ENCODE measurements at regions not wholly inside any gene's neighbourhood (a gene's known extent, or its start where the extent isn't known, plus 50 kb on each side); places are given as distances from the start of the nearest gene placed in this dataset.

GRCh38 chr10:89153971-89154370, 53.1 kb downstream of the CH25H start:
- Histone ChIP-seq H3K4me3 (ENCODE audit: low read depth, low read length) (no peak overlapping the region), H3K27me3 (ENCODE audit: control insufficient read depth, insufficient read depth, low read length) (no peaks in the 10 kb centered on the region), H3K36me3 (ENCODE audit: control insufficient read depth, insufficient read depth, low read length) (no peaks in the 10 kb centered on the region)
- no peak for TF ChIP-seq CTCF (IDR thresholded peaks at IDR 0.05; ENCODE audit: insufficient read depth, low read length, severe bottlenecking)
- DNase-seq (ENCODE audit: low read depth) (no peak), FAIRE-seq (no peak)

DNA sequence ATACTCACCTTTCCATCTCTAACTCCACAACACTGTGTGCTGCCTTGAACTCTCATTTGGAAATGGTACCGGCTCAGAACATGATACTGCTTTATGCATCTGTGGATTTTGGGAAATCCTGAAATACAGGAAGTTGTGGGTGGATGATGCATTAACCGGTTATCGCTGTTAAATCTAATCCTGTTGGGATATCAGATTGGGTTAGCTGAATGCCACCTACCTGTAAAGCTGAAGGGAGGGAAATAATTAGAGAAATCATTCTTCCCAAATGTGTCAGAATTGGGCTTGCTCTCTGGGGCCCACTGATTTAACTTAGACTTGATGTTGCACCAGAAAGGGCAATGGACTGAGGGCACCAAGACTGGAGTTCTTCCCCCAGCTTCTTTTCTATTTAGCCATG, 54.0 kb downstream of the CH25H start:
- Histone ChIP-seq H3K36me3 (ENCODE audit: control insufficient read depth, insufficient read depth, low read length) (no peaks in the 10 kb centered on the region), H3K4me3 (ENCODE audit: low read depth, low read length) (no peak overlapping the region), H3K27me3 (ENCODE audit: control insufficient read depth, insufficient read depth, low read length) (no peaks in the 10 kb centered on the region)
- DNase-seq (ENCODE audit: low read depth) (peak; percentile 44), FAIRE-seq (no peak)
- TF ChIP-seq CTCF (IDR thresholded peaks at IDR 0.05; ENCODE audit: insufficient read depth, low read length, severe bottlenecking) = no peak

- no peaks in the 10 kb centered on the region for H3K27me3 ChIP-seq (ENCODE audit: control insufficient read depth, insufficient read depth, low read length)
- DNase-seq (ENCODE audit: low read depth) (peak; percentile 16), FAIRE-seq (no peak)
- no peaks in the 10 kb centered on the region for H3K36me3 ChIP-seq (ENCODE audit: control insufficient read depth, insufficient read depth, low read length)
- H3K4me3 ChIP-seq (ENCODE audit: low read depth, low read length) = no peak overlapping the region
- TF ChIP-seq CTCF (IDR thresholded peaks at IDR 0.05; ENCODE audit: insufficient read depth, low read length, severe bottlenecking) = no peak
These were observed 55.3 kb downstream of the CH25H start for GRCh38 chr10:89151857-89152256.

GRCh38 chr10:89148061-89148460, 59.1 kb downstream of the CH25H start:
- no peaks in the 10 kb centered on the region for H3K27me3 ChIP-seq (ENCODE audit: control insufficient read depth, insufficient read depth, low read length)
- TF ChIP-seq CTCF (IDR thresholded peaks at IDR 0.05; ENCODE audit: insufficient read depth, low read length, severe bottlenecking) = no peak
- no peaks in the 10 kb centered on the region for H3K36me3 ChIP-seq (ENCODE audit: control insufficient read depth, insufficient read depth, low read length)
- FAIRE-seq (no peak), DNase-seq (ENCODE audit: low read depth) (no peak)
- H3K4me3 ChIP-seq (ENCODE audit: low read depth, low read length) = no peak overlapping the region

DNA sequence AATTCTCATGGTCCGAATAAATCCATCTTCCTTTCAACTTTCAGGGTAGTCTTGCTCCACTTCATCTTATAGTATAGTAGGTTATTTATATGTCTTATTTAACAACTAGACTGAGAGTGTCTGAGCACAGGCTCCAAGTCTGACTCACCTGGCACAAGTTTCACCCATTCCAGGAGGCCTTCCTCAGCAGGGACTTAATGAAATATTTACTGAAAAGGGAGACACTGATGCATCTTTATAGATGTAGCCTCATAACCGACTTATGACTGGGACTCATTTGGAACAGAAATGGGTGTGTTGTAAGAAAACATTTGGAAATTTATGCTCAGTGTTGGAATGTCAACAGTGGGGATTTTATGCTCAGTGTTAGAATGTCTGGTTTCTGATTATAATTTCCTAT, 59.9 kb downstream of the CH25H start:
- Histone ChIP-seq H3K36me3 (ENCODE audit: control insufficient read depth, insufficient read depth, low read length) (no peaks in the 10 kb centered on the region), H3K4me3 (ENCODE audit: low read depth, low read length) (no peak overlapping the region), H3K27me3 (ENCODE audit: control insufficient read depth, insufficient read depth, low read length) (no peaks in the 10 kb centered on the region)
- DNase-seq (ENCODE audit: low read depth) (peak; percentile 74), FAIRE-seq (no peak)
- TF ChIP-seq CTCF (IDR thresholded peaks at IDR 0.05; ENCODE audit: insufficient read depth, low read length, severe bottlenecking) = no peak

- Histone ChIP-seq H3K27me3 (ENCODE audit: control insufficient read depth, insufficient read depth, low read length) (no peaks in the 10 kb centered on the region), H3K4me3 (ENCODE audit: low read depth, low read length) (no peak overlapping the region), H3K36me3 (ENCODE audit: control insufficient read depth, insufficient read depth, low read length) (no peaks in the 10 kb centered on the region)
- FAIRE-seq (no peak), DNase-seq (ENCODE audit: low read depth) (no peak)
- no peak for TF ChIP-seq CTCF (IDR thresholded peaks at IDR 0.05; ENCODE audit: insufficient read depth, low read length, severe bottlenecking)
These were observed 62.3 kb downstream of the CH25H start for GRCh38 chr10:89144836-89145235.

All from bronchial epithelial cell (primary cell).